Stimulated activated CD8-positive, alpha-beta memory T cell treated with anti-CD3 and anti-CD28 coated beads, Interleukin-12 subunit alpha, Interleukin-12 subunit beta, amount 100 ng/mL, for 24 hours (primary cell): ENCODE measurements at regions not wholly inside any gene's neighbourhood (a gene's known extent, or its start where the extent isn't known, plus 50 kb on each side); places are given as distances from the start of the nearest gene placed in this dataset.
"Not testable (repeated sequence)": the region's sequence is repeated elsewhere in the genome, so short reads cannot be mapped to it uniquely, and the experiment has no call there.

Experiments used
- DNase-seq: peaks from one replicate; pipeline ENCODE4 v3.0.0-alpha.2; 2020; ENCODE audit errors: extremely low read depth

- DNase-seq, result no peak
Measured at GRCh38 chr13:103466761-103467160, 400.5 kb upstream of the SLC10A2 start.

GRCh38 chr13:103460246-103460645 lies 394.0 kb upstream of the SLC10A2 start:
- DNase-seq, result not testable (repeated sequence)

GRCh38 chr13:103457050-103457449 lies 390.8 kb upstream of the SLC10A2 start:
- DNase-seq, result not testable (repeated sequence)

- no peak for DNase-seq
Measured at GRCh38 chr13:103451656-103452055, 385.4 kb upstream of the SLC10A2 start.

- no peak for DNase-seq
Measured at GRCh38 chr13:103443604-103444003, 377.4 kb upstream of the SLC10A2 start.

- no peak for DNase-seq
Measured at GRCh38 chr13:103437651-103438050, 371.4 kb upstream of the SLC10A2 start.

GRCh38 chr13:103436057-103436654 lies 369.9 kb upstream of the SLC10A2 start:
- DNase-seq, result no peak

- DNase-seq, result no peak
Measured at GRCh38 chr13:103431856-103432255, 365.6 kb upstream of the SLC10A2 start.

GRCh38 chr13:103430368-103430767 lies 364.2 kb upstream of the SLC10A2 start:
- no peak for DNase-seq

GRCh38 chr13:103410002-103410401 lies 343.8 kb upstream of the SLC10A2 start:
- no peak for DNase-seq

GRCh38 chr13:103406967-103407366 lies 340.8 kb upstream of the SLC10A2 start:
- DNase-seq, result no peak

- no peak for DNase-seq
Measured at GRCh38 chr13:103405297-103405696, 339.1 kb upstream of the SLC10A2 start.

- no peak for DNase-seq
Measured at GRCh38 chr13:103403814-103404213, 337.6 kb upstream of the SLC10A2 start.

- DNase-seq, result no peak
Measured at GRCh38 chr13:103403148-103403740, 337.0 kb upstream of the SLC10A2 start.

- no peak for DNase-seq
Measured at GRCh38 chr13:103395139-103395538, 328.9 kb upstream of the SLC10A2 start.

- DNase-seq, result no peak
Measured at GRCh38 chr13:103394618-103395017, 328.4 kb upstream of the SLC10A2 start.

GRCh38 chr13:103391936-103392335 lies 325.7 kb upstream of the SLC10A2 start:
- DNase-seq, result no peak

- no peak for DNase-seq
Measured at GRCh38 chr13:103388839-103389238, 322.6 kb upstream of the SLC10A2 start.

GRCh38 chr13:103386341-103386740 lies 320.1 kb upstream of the SLC10A2 start:
- DNase-seq, result no peak

GRCh38 chr13:103373916-103374315 lies 307.7 kb upstream of the SLC10A2 start:
- no peak for DNase-seq

- no peak for DNase-seq
Measured at GRCh38 chr13:103371271-103371670, 305.1 kb upstream of the SLC10A2 start.

GRCh38 chr13:103370790-103371189 lies 304.6 kb upstream of the SLC10A2 start:
- DNase-seq, result no peak

GRCh38 chr13:103358255-103358932 lies 292.2 kb upstream of the SLC10A2 start:
- DNase-seq, result no peak
